ENCODE measurements at regions not wholly inside any gene's neighbourhood (a gene's known extent, or its start where the extent isn't known, plus 50 kb on each side); places are given as distances from the start of the nearest gene placed in this dataset.

GRCh38 chr18:29397536-29397935 lies 1220.6 kb upstream of the CDH2 start:
- Mint-ChIP-seq H3K4me3 (no peak overlapping the region), H3K9me3 (peaks cover 7% of the 10 kb centered on the region), H3K36me3 (ENCODE audit: low read depth) (no peaks in the 10 kb centered on the region), H3K27ac (no peak overlapping the region), H3K27me3 (no peaks in the 10 kb centered on the region), H3K4me1 (no peaks in the 10 kb centered on the region)
- DNase-seq (no peak), ATAC-seq (ENCODE audit: low read depth) (no peak)
- no peak for TF ChIP-seq CTCF (IDR thresholded peaks at IDR 0.05)
- intact Hi-C loops (cut with micrococcal nuclease), result no loop called here
- ChIA-PET CTCF (no interaction called here), POLR2A (no interaction called here)

- TF ChIP-seq CTCF (IDR thresholded peaks at IDR 0.05), result no peak
- H3K36me3 Mint-ChIP-seq (ENCODE audit: low read depth), result no peaks in the 10 kb centered on the region
- H3K4me1 Mint-ChIP-seq, result no peaks in the 10 kb centered on the region
- peaks cover 5% of the 10 kb centered on the region for H3K9me3 Mint-ChIP-seq
- H3K27me3 Mint-ChIP-seq, result no peaks in the 10 kb centered on the region
- CTCF ChIA-PET, result no interaction called here
- intact Hi-C loops (cut with micrococcal nuclease), result no loop called here
- DNase-seq (no peak), ATAC-seq (ENCODE audit: low read depth) (no peak)
- H3K27ac Mint-ChIP-seq, result no peak overlapping the region
- POLR2A ChIA-PET, result no interaction called here
- H3K4me3 Mint-ChIP-seq, result no peak overlapping the region
These were observed 1206.7 kb upstream of the CDH2 start for GRCh38 chr18:29383311-29384273.

- no peak for ATAC-seq (ENCODE audit: low read depth)
- no peaks in the 10 kb centered on the region for H3K36me3 Mint-ChIP-seq (ENCODE audit: low read depth)
These were observed 1201.8 kb upstream of the CDH2 start for GRCh38 chr18:29378651-29379136.

GRCh38 chr18:29377346-29377745 lies 1200.4 kb upstream of the CDH2 start:
- TF ChIP-seq CTCF (IDR thresholded peaks at IDR 0.05), result no peak
- no peaks in the 10 kb centered on the region for H3K27me3 Mint-ChIP-seq
- H3K9me3 Mint-ChIP-seq, result peaks cover 10% of the 10 kb centered on the region
- intact Hi-C loops (cut with micrococcal nuclease), result no loop called here
- POLR2A ChIA-PET, result no interaction called here
- CTCF ChIA-PET, result no interaction called here
- no peak for ATAC-seq (ENCODE audit: low read depth)
- no peaks in the 10 kb centered on the region for H3K4me1 Mint-ChIP-seq
- no peak overlapping the region for H3K27ac Mint-ChIP-seq
- no peaks in the 10 kb centered on the region for H3K36me3 Mint-ChIP-seq (ENCODE audit: low read depth)
- H3K4me3 Mint-ChIP-seq, result no peak overlapping the region
- no peak for DNase-seq

More at GRCh38 chr18:29378651-29379136, 1201.8 kb upstream of the CDH2 start:
- Mint-ChIP-seq H3K27ac (no peak overlapping the region), H3K4me3 (no peak overlapping the region), H3K27me3 (no peaks in the 10 kb centered on the region), H3K4me1 (no peaks in the 10 kb centered on the region), H3K9me3 (peaks cover 2% of the 10 kb centered on the region)
- no peak for TF ChIP-seq CTCF (IDR thresholded peaks at IDR 0.05)
- intact Hi-C loops (cut with micrococcal nuclease), result no loop called here
- no peak for DNase-seq
- ChIA-PET POLR2A (no interaction called here), CTCF (no interaction called here)

GRCh38 chr18:29373000-29373399 lies 1196.1 kb upstream of the CDH2 start:
- ATAC-seq (ENCODE audit: low read depth) (no peak), DNase-seq (no peak)
- H3K4me1 Mint-ChIP-seq, result no peaks in the 10 kb centered on the region
- POLR2A ChIA-PET, result no interaction called here
- no peak overlapping the region for H3K4me3 Mint-ChIP-seq
- CTCF ChIA-PET, result no interaction called here
- H3K36me3 Mint-ChIP-seq (ENCODE audit: low read depth), result no peaks in the 10 kb centered on the region
- intact Hi-C loops (cut with micrococcal nuclease), result no loop called here
- no peak for TF ChIP-seq CTCF (IDR thresholded peaks at IDR 0.05)
- H3K27me3 Mint-ChIP-seq, result no peaks in the 10 kb centered on the region
- H3K27ac Mint-ChIP-seq, result no peak overlapping the region
- H3K9me3 Mint-ChIP-seq, result peaks cover 13% of the 10 kb centered on the region
